ENCODE measurements at regions not wholly inside any gene's neighbourhood (a gene's known extent, or its start where the extent isn't known, plus 50 kb on each side); places are given as distances from the start of the nearest gene placed in this dataset.

DNA sequence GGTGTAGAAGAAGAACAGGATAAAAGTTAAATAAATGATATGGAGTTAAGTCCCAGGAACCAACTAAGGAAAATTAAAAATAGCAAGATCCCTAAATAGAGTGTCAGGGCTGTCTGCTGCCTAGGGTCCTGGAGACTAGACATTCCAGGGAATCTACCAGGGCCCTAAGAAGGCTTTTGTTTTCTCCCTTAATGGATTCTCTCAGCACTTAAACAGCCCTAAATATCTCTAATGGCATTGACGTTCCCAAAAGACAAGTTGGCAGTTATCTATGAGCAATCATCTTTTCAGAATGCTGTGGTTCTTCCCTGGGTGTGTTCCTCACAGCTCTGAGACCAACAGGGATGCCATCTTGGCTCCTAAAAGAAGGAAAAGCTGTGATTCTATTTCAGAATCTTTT is 616.3 kb downstream of the EPHA4 start:
- DNase-seq (ENCODE audit: low read depth) = no peak
- no peak overlapping the region for H3K4me3 ChIP-seq (ENCODE audit: low read length)
- TF ChIP-seq, protein P1, sequence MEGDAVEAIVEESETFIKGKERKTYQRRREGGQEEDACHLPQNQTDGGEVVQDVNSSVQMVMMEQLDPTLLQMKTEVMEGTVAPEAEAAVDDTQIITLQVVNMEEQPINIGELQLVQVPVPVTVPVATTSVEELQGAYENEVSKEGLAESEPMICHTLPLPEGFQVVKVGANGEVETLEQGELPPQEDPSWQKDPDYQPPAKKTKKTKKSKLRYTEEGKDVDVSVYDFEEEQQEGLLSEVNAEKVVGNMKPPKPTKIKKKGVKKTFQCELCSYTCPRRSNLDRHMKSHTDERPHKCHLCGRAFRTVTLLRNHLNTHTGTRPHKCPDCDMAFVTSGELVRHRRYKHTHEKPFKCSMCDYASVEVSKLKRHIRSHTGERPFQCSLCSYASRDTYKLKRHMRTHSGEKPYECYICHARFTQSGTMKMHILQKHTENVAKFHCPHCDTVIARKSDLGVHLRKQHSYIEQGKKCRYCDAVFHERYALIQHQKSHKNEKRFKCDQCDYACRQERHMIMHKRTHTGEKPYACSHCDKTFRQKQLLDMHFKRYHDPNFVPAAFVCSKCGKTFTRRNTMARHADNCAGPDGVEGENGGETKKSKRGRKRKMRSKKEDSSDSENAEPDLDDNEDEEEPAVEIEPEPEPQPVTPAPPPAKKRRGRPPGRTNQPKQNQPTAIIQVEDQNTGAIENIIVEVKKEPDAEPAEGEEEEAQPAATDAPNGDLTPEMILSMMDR (conservative IDR thresholded peaks at IDR 0.05; ENCODE audit: low read depth, low read length) = no peak

- DNase-seq (ENCODE audit: low read depth) = no peak
- H3K4me3 ChIP-seq (ENCODE audit: low read length) = no peak overlapping the region
- TF ChIP-seq, protein P1 (conservative IDR thresholded peaks at IDR 0.05; ENCODE audit: low read depth, low read length) = no peak
Observed at GRCh38 chr2:220956429-220956828, 615.7 kb downstream of the EPHA4 start.

GRCh38 chr2:220959391-220959802 is 612.7 kb downstream of the EPHA4 start:
- H3K4me3 ChIP-seq (ENCODE audit: low read length) = no peak overlapping the region
- TF ChIP-seq, protein P1 (conservative IDR thresholded peaks at IDR 0.05; ENCODE audit: low read depth, low read length) = no peak
- DNase-seq (ENCODE audit: low read depth) = no peak

DNA sequence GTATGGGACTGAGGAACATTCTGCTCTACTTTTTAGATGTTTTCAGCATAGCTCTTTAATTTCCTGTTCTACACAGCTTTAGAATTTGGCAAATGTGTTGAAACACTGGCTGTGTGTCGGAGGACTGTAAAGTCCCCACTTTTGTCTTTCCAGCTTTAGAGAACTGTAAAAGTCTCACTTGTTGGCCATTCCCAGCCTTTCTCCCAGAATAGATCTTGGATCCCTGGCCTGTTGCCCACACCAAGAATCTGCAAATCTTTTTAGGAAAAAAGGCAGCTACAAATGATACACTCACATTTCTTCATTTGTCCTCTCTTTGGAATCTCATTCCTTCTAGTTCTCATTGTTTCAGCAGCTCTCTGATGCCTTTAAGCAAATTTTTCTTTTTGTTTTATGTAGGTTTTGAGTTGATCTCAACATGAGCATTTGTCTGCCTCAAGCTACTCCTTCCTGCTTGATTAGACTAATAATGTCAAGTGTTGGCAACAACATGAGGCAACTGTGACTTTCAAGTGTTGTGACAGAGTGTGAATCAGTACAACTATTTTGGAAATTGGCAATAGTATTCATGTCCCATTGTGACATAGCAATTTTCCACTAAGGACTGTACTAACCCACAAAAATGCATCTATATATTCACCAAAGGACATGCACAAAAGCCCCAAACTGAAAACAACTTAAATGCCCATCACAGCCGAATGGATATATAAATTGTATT is 610.8 kb downstream of the EPHA4 start:
- TF ChIP-seq, protein P1 (conservative IDR thresholded peaks at IDR 0.05; ENCODE audit: low read depth, low read length) = no peak
- H3K4me3 ChIP-seq (ENCODE audit: low read length) = no peak overlapping the region
- DNase-seq (ENCODE audit: low read depth) = no peak

GRCh38 chr2:220962556-220962955 is 609.5 kb downstream of the EPHA4 start:
- H3K4me3 ChIP-seq (ENCODE audit: low read length) = no peak overlapping the region
- TF ChIP-seq, protein P1 (conservative IDR thresholded peaks at IDR 0.05; ENCODE audit: low read depth, low read length) = no peak
- no peak for DNase-seq (ENCODE audit: low read depth)

GRCh38 chr2:220963076-220963475 is 609.0 kb downstream of the EPHA4 start:
- H3K4me3 ChIP-seq (ENCODE audit: low read length) = no peak overlapping the region
- DNase-seq (ENCODE audit: low read depth) = no peak
- TF ChIP-seq, protein P1 (conservative IDR thresholded peaks at IDR 0.05; ENCODE audit: low read depth, low read length) = no peak

DNA sequence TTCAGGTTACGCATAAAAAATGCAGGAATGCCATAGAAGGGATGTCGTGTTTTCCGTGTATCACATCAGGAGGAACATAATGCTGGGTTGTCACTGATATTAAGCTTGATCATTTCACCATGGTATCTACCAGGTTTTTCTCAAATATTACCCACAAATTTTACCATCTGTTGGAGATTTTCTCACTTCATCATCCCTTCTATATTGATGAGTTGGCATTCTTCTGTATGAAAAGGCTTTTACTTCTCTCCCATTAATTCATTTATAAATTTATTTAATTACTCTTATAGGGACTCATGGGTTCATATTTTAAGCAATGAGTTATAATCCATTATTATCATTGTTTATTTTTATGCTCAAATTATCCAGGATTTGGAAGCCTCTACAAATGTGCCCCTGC is 608.2 kb downstream of the EPHA4 start:
- no peak for DNase-seq (ENCODE audit: low read depth)
- TF ChIP-seq, protein P1 (conservative IDR thresholded peaks at IDR 0.05; ENCODE audit: low read depth, low read length) = no peak
- H3K4me3 ChIP-seq (ENCODE audit: low read length) = no peak overlapping the region
